HCT116 (cell line): ENCODE measurements at regions not wholly inside any gene's neighbourhood (a gene's known extent, or its start where the extent isn't known, plus 50 kb on each side); places are given as distances from the start of the nearest gene placed in this dataset.

Experiments
- ATAC-seq: fragments of 200-7000 bp; cut with Tn5 transposase; 2 replicates; pipeline ENCODE4 v1.9.1; 2020; ENCODE audit warnings: mild to moderate bottlenecking, moderate library complexity
- BruUV-seq: library from RNA; stranded (reverse); fragments of 400-500 nt; replicated peaks from 2 replicates; lab custom pipeline; 2021; lab: Mats Ljungman, UMichigan
- CTCF ChIA-PET: fragments of 300-600 bp; sonication (Branson Sonifier 250); formaldehyde crosslinking; loops from one replicate; lab custom pipeline; 2021; ENCODE audit warnings: antibody characterized with exemption; lab: Charles Lee
- POLR2A ChIA-PET: fragments of 300-600, 350-600 bp; sonication (Branson Sonifier 250); formaldehyde crosslinking; loops from one replicate; lab custom pipeline; 2021; ENCODE audit warnings: antibody characterized with exemption; lab: Charles Lee
- RAD21 ChIA-PET, 2 experiments: fragments of 300-600 bp; sonication (Branson Sonifier 250); formaldehyde crosslinking; loops; one replicate each; lab custom pipeline; 2023; ENCODE audit warnings: low total read pairs in 2 of 2; ENCODE audit not compliant: uncharacterized antibody in 2 of 2, unreplicated experiment in 2 of 2, low non-redundant PET in 1 of 2; lab: Charles Lee
- DNase-seq: peaks from one replicate; pipeline ENCODE4 v3.0.0-alpha.2; 2010; ENCODE audit warnings: low read depth, low spot score
- H2AFZ ChIP-seq: fragments of 200-600 bp; shearing (Covaris generic), sonication (generic); 2 replicates; pipeline ENCODE4 v1.6.1; 2017; ENCODE audit warnings: low read depth, mixed run types, mixed read lengths, antibody characterized with exemption, low read length; ENCODE audit not compliant: poor library complexity, severe bottlenecking
- H3K27ac ChIP-seq: 2 replicates; pipeline ENCODE4 v1.5.1; 2012; ENCODE audit warnings: low read depth, low read length
- H3K27me3 ChIP-seq: fragments of 200-600 bp; sonication (generic); 2 replicates; pipeline ENCODE4 v1.6.1; 2016; ENCODE audit warnings: mixed run types, low read length, mixed read lengths; ENCODE audit not compliant: insufficient read depth
- H3K36me3 ChIP-seq, 2 experiments: fragments of 200-500 bp in 1 of 2; fragments of 200-600 bp in 1 of 2; sonication (Bioruptor generic) in 1 of 2; sonication (generic) in 1 of 2; 2 replicates each; pipeline versions ENCODE4 v1.5.1 to v1.6.1; 2014 to 2016; ENCODE audit warnings: low read length in 2 of 2, inconsistent platforms in 1 of 2, mixed read lengths in 1 of 2, mixed run types in 1 of 2; ENCODE audit not compliant: insufficient read depth in 2 of 2, control insufficient read depth in 1 of 2
- H3K4me1 ChIP-seq, 2 experiments: fragments of 200-600 bp in 1 of 2; sonication (generic) in 1 of 2; 2 replicates each; pipeline versions ENCODE4 v1.5.1 to v1.6.1; 2012 to 2017; ENCODE audit warnings: low read length in 2 of 2, inconsistent platforms in 1 of 2, mild to moderate bottlenecking in 1 of 2, mixed read lengths in 1 of 2, mixed run types in 1 of 2, moderate library complexity in 1 of 2; ENCODE audit not compliant: insufficient read depth in 2 of 2, control insufficient read depth in 1 of 2
- H3K4me2 ChIP-seq: fragments of 200-600 bp; sonication (generic); 2 replicates; pipeline ENCODE4 v1.6.1; 2017; ENCODE audit warnings: mixed run types, low read length, mixed read lengths
- H3K4me3 ChIP-seq, 2 experiments: fragments of 200-600 bp in 1 of 2; sonication (generic) in 1 of 2; replicated peaks in 1 of 2; 2 replicates each; pipeline ENCODE4 v1.5.1; 2011 to 2016; ENCODE audit warnings: low read length in 2 of 2, control low read depth in 1 of 2, low read depth in 1 of 2, mild to moderate bottlenecking in 1 of 2, mixed read lengths in 1 of 2, mixed run types in 1 of 2
- H3K79me2 ChIP-seq: fragments of 200-600 bp; sonication (generic); 2 replicates; pipeline ENCODE4 v1.6.1; 2017; ENCODE audit warnings: mild to moderate bottlenecking, mixed run types, low read length, moderate library complexity, mixed read lengths; ENCODE audit not compliant: insufficient read depth
- H3K9ac ChIP-seq: fragments of 200-600 bp; sonication (generic); 2 replicates; pipeline ENCODE4 v1.6.1; 2016; ENCODE audit warnings: low read length, mixed read lengths
- H3K9me2 ChIP-seq: fragments of 200-600 bp; sonication (generic), shearing (Covaris generic); 2 replicates; pipeline ENCODE4 v1.6.1; 2017; ENCODE audit warnings: mixed run types, mild to moderate bottlenecking, moderate library complexity; ENCODE audit not compliant: insufficient read depth
- H3K9me3 ChIP-seq, 2 experiments: fragments of 200-500 bp in 1 of 2; fragments of 200-600 bp in 1 of 2; sonication (Bioruptor generic) in 1 of 2; sonication (generic) in 1 of 2; 2 replicates each; pipeline ENCODE4 v1.6.1; 2014 to 2017; ENCODE audit warnings: low read length in 2 of 2, mixed read lengths in 2 of 2, inconsistent platforms in 1 of 2, low read depth in 1 of 2, mild to moderate bottlenecking in 1 of 2, mixed run types in 1 of 2, moderate library complexity in 1 of 2; ENCODE audit not compliant: control insufficient read depth in 1 of 2, insufficient read depth in 1 of 2
- H4K20me1 ChIP-seq: fragments of 200-600 bp; sonication (generic), shearing (Covaris generic); 2 replicates; pipeline ENCODE4 v1.6.1; 2017; ENCODE audit warnings: mixed run types, mild to moderate bottlenecking, moderate library complexity; ENCODE audit not compliant: insufficient read depth
- EGR1 ChIP-seq: IDR thresholded peaks from 2 replicates; pipeline ENCODE4 v1.6.1; 2012; ENCODE audit warnings: low read depth
- ELF1 ChIP-seq: IDR thresholded peaks from 2 replicates; pipeline ENCODE4 v1.6.1; 2012; ENCODE audit warnings: low read depth, borderline replicate concordance
- EZH2 ChIP-seq: fragments of 200-600 bp; sonication (generic); IDR thresholded peaks from 2 replicates; pipeline ENCODE4 v1.6.1; 2017; ENCODE audit warnings: antibody characterized with exemption, mixed run types
- EZH2phosphoT487 ChIP-seq: fragments of 200-600 bp; IDR thresholded peaks from 2 replicates; pipeline ENCODE4 v1.6.1; 2018; ENCODE audit warnings: antibody characterized with exemption, borderline replicate concordance
- FOSL1 ChIP-seq: IDR thresholded peaks from 2 replicates; pipeline ENCODE4 v1.6.1; 2012; ENCODE audit warnings: low read depth
- POLR2A ChIP-seq: IDR thresholded peaks from 2 replicates; pipeline ENCODE4 v1.7.0; 2011; ENCODE audit warnings: borderline replicate concordance; ENCODE audit not compliant: insufficient read depth, insufficient read length; ENCODE audit errors: extremely low read depth
- RAD21 ChIP-seq: IDR thresholded peaks from 2 replicates; pipeline ENCODE4 v1.6.1; 2012; ENCODE audit warnings: low read depth, mild to moderate bottlenecking
- SIN3A ChIP-seq: IDR thresholded peaks from 2 replicates; pipeline ENCODE4 v1.6.1; 2012; ENCODE audit warnings: low read depth
- SRF ChIP-seq: IDR thresholded peaks from 2 replicates; pipeline ENCODE4 v1.6.1; 2012; ENCODE audit warnings: low read depth
- ZNF274 ChIP-seq: fragments of 200-500 bp; sonication (Bioruptor generic); IDR thresholded peaks from 2 replicates; pipeline ENCODE4 v1.6.1; 2014; ENCODE audit warnings: mild to moderate bottlenecking, low read depth, low read length, inconsistent platforms
- intact Hi-C: fragments of 100-400 bp; cut with micrococcal nuclease; formaldehyde crosslinking; loops from 2 replicates; pipeline ENCODE4 v1.10.0; 2022
- TF ChIP-seq, protein P1 (sequence below): IDR thresholded peaks from 2 replicates; pipeline ENCODE4 v1.6.1; 2012; ENCODE audit warnings: low read depth

DNA sequence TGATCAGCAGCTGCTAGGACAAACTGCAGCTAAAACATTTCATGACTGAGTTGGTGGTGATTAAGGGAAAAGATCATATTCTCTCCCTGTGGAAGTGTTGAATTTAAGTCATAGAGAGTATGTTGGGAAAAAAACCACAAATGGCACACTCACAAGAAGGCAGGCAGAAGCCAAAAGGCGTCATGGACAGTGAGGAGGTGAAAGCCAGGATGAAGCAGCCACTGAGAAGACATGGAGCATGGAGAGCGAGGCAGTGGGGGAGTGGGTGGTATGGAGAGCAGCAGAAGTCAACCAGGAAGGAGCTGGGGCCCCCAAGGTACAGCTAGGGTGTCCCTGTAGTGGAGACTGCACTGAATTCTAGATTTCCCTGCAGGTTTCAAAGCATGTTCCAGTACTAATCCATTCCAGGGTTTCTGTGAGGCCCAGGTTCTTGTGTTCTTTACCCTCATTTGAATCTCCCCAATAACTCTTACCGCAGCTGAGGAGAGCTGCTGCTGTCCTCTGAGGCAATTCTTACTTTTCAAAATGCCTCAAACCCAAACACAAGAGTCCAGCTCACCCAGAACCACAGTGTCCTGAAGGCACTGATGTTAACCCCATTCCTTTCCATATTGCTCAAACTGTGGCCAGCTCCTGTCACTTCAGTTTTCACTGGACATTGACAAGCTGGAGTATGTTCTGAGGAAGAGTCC, 191.8 kb upstream of the E2F8 start:
- no peak overlapping the region for H3K9ac ChIP-seq
- H3K36me3 ChIP-seq, result no peaks in the 10 kb centered on the region
- no peaks in the 10 kb centered on the region for H4K20me1 ChIP-seq
- no peaks in the 10 kb centered on the region for H3K9me2 ChIP-seq
- ATAC-seq (no peak), DNase-seq (no peak)
- TF ChIP-seq ZNF274 (no peak), FOSL1 (no peak)
- CTCF ChIA-PET, result no interaction called here
- RAD21 ChIA-PET, result no interaction called here
- H2AFZ ChIP-seq, result no peak overlapping the region
- no TSS peak for BruUV-seq
- H3K4me2 ChIP-seq, result no peak overlapping the region
- H3K4me3 ChIP-seq, result no peak overlapping the region
- POLR2A ChIA-PET, result no interaction called here
- peaks cover 97% of the 10 kb centered on the region for H3K27me3 ChIP-seq
- H3K79me2 ChIP-seq, result no peaks in the 10 kb centered on the region
- no peaks in the 10 kb centered on the region for H3K9me3 ChIP-seq
- peaks cover 0 to under 1% of the 10 kb centered on the region in 2 experiments; a peak in 1 of 4 replicates for H3K4me1 ChIP-seq
- intact Hi-C loops, result no loop called here
- H3K27ac ChIP-seq, result no peak overlapping the region

DNA sequence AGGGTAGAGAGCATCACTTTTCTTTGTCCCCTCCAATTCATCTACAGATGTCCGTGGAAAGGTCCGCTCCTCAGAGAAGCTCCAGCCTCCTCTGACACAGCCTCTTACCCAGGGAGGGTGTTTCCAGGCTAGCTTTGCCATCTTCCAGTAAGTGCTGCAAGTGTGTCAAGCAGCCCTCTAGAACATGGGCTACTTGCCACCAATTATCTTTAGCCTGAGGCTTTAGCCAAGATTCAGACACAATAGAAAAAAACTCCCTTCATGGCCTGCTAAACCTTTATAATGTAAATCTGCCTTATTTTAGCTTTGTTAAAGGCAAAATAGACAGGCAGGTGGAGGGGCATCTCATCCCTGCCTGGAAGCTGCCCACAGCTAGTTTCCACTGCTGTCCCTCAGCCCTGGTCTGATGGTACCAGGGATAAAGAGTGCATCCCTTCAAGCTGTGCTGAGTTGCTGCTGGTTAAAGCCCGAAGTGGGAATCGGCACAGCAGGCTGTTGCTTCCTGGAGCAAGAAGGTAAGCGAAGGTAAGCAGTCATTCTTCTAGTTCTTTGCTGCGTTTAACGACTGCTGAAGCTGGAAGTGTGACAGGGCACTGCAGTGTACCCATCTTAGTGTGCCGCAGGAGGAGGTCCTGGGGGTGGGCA, 190.1 kb upstream of the E2F8 start:
- Histone ChIP-seq H3K9me3 (no peaks in the 10 kb centered on the region), H3K9me2 (no peaks in the 10 kb centered on the region), H3K36me3 (no peaks in the 10 kb centered on the region), H3K4me3 (no peak overlapping the region), H3K79me2 (no peaks in the 10 kb centered on the region), H3K4me2 (no peak overlapping the region), H3K27me3 (peaks cover 96% of the 10 kb centered on the region), H4K20me1 (no peaks in the 10 kb centered on the region), H2AFZ (no peak overlapping the region), H3K27ac (no peak overlapping the region), H3K4me1 (no peaks in the 10 kb centered on the region), H3K9ac (no peak overlapping the region)
- CTCF ChIA-PET, result no interaction called here
- RAD21 ChIA-PET, result no interaction called here
- intact Hi-C loops, result no loop called here
- POLR2A ChIA-PET, result no interaction called here
- no peak for ATAC-seq
- BruUV-seq, result no TSS peak
- DNase-seq, result no peak
- TF ChIP-seq ELF1 (no peak), POLR2A (no peak), EGR1 (no peak), RAD21 (no peak), EZH2phosphoT487 (no peak), SIN3A (no peak), EZH2 (no peak), SRF (no peak)
- TF ChIP-seq, protein P1, sequence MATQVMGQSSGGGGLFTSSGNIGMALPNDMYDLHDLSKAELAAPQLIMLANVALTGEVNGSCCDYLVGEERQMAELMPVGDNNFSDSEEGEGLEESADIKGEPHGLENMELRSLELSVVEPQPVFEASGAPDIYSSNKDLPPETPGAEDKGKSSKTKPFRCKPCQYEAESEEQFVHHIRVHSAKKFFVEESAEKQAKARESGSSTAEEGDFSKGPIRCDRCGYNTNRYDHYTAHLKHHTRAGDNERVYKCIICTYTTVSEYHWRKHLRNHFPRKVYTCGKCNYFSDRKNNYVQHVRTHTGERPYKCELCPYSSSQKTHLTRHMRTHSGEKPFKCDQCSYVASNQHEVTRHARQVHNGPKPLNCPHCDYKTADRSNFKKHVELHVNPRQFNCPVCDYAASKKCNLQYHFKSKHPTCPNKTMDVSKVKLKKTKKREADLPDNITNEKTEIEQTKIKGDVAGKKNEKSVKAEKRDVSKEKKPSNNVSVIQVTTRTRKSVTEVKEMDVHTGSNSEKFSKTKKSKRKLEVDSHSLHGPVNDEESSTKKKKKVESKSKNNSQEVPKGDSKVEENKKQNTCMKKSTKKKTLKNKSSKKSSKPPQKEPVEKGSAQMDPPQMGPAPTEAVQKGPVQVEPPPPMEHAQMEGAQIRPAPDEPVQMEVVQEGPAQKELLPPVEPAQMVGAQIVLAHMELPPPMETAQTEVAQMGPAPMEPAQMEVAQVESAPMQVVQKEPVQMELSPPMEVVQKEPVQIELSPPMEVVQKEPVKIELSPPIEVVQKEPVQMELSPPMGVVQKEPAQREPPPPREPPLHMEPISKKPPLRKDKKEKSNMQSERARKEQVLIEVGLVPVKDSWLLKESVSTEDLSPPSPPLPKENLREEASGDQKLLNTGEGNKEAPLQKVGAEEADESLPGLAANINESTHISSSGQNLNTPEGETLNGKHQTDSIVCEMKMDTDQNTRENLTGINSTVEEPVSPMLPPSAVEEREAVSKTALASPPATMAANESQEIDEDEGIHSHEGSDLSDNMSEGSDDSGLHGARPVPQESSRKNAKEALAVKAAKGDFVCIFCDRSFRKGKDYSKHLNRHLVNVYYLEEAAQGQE, result no peak
